ENCODE measurements at regions not wholly inside any gene's neighbourhood (a gene's known extent, or its start where the extent isn't known, plus 50 kb on each side); places are given as distances from the start of the nearest gene placed in this dataset.

GRCh38 chr11:112730591-112730990 lies 230.6 kb upstream of the NCAM1 start:
- Histone ChIP-seq H3K4me3 (no peak overlapping the region), H3K27ac (no peak overlapping the region), H3K36me3 (no peaks in the 10 kb centered on the region), H3K9me3 (no peaks in the 10 kb centered on the region), H3K27me3 (no peaks in the 10 kb centered on the region), H3K4me1 (no peaks in the 10 kb centered on the region)
- 48 to 80% methylated on average over 1 to 5 of the region's 5 CpGs for WGBS, 2 donors (ENCODE audit: low coverage in 1 of 2)
- no peak for DNase-seq
- intact Hi-C loops (cut with DNase I; ENCODE audit: low total_unique reads) (no loop called here), in situ Hi-C loops (cut with MboI; ENCODE audit: low pct_ligation_motif_present in 1 of 4, low pct_unique_long_range_greater_than_20kb in 1 of 4, low sequenced_read_pairs in 3 of 4) (no loop called here)
- no peak for TF ChIP-seq POLR2A (IDR thresholded peaks at IDR 0.05)
- TF ChIP-seq POLR2AphosphoS5 (IDR thresholded peaks at IDR 0.05) = no peak
- no peak for TF ChIP-seq CTCF (IDR thresholded peaks at IDR 0.05)
- TF ChIP-seq EP300 (IDR thresholded peaks at IDR 0.05; ENCODE audit: low read depth) = no peak

- WGBS, 2 donors (ENCODE audit: low coverage in 1 of 2) = 77 to 100% methylated on average over 2 of the region's 2 CpGs
- H3K36me3 ChIP-seq = no peaks in the 10 kb centered on the region
- in situ Hi-C loops (cut with MboI; ENCODE audit: low pct_ligation_motif_present in 1 of 4, low pct_unique_long_range_greater_than_20kb in 1 of 4, low sequenced_read_pairs in 3 of 4) = no loop called here
Observed at GRCh38 chr11:112731538-112731937, 229.7 kb upstream of the NCAM1 start.

GRCh38 chr11:112732031-112732430 lies 229.2 kb upstream of the NCAM1 start:
- intact Hi-C loops (cut with DNase I; ENCODE audit: low total_unique reads) = no loop called here

More at GRCh38 chr11:112731538-112731937, 229.7 kb upstream of the NCAM1 start:
- Histone ChIP-seq H3K4me3 (no peak overlapping the region), H3K27ac (no peak overlapping the region), H3K9me3 (no peaks in the 10 kb centered on the region), H3K27me3 (no peaks in the 10 kb centered on the region), H3K4me1 (no peaks in the 10 kb centered on the region)
- DNase-seq = no peak
- no peak for TF ChIP-seq CTCF (IDR thresholded peaks at IDR 0.05)
- TF ChIP-seq POLR2AphosphoS5 (IDR thresholded peaks at IDR 0.05) = no peak
- no peak for TF ChIP-seq EP300 (IDR thresholded peaks at IDR 0.05; ENCODE audit: low read depth)
- no peak for TF ChIP-seq POLR2A (IDR thresholded peaks at IDR 0.05)
- intact Hi-C loops (cut with DNase I; ENCODE audit: low total_unique reads) = no loop called here

GRCh38 chr11:112734207-112734606 lies 227.0 kb upstream of the NCAM1 start:
- 0 to 4% methylated on average over 1 to 3 of the region's 3 CpGs for WGBS, 2 donors (ENCODE audit: low coverage in 1 of 2)
- H3K36me3 ChIP-seq = no peaks in the 10 kb centered on the region
- H3K4me1 ChIP-seq = no peaks in the 10 kb centered on the region
- intact Hi-C loops (cut with DNase I; ENCODE audit: low total_unique reads) = no loop called here
- no peak overlapping the region for H3K27ac ChIP-seq
- in situ Hi-C loops (cut with MboI; ENCODE audit: low pct_ligation_motif_present in 1 of 4, low pct_unique_long_range_greater_than_20kb in 1 of 4, low sequenced_read_pairs in 3 of 4) = no loop called here
- H3K27me3 ChIP-seq = no peaks in the 10 kb centered on the region
- DNase-seq = no peak
- H3K9me3 ChIP-seq = no peaks in the 10 kb centered on the region
- no peak for TF ChIP-seq EP300 (IDR thresholded peaks at IDR 0.05; ENCODE audit: low read depth)
- no peak for TF ChIP-seq POLR2A (IDR thresholded peaks at IDR 0.05)
- no peak for TF ChIP-seq POLR2AphosphoS5 (IDR thresholded peaks at IDR 0.05)
- no peak for TF ChIP-seq CTCF (IDR thresholded peaks at IDR 0.05)
- no peak overlapping the region for H3K4me3 ChIP-seq

More at GRCh38 chr11:112732031-112732430, 229.2 kb upstream of the NCAM1 start:
- DNase-seq = no peak
- TF ChIP-seq EP300 (IDR thresholded peaks at IDR 0.05; ENCODE audit: low read depth) = no peak
- TF ChIP-seq POLR2A (IDR thresholded peaks at IDR 0.05) = no peak
- TF ChIP-seq CTCF (IDR thresholded peaks at IDR 0.05) = no peak
- TF ChIP-seq POLR2AphosphoS5 (IDR thresholded peaks at IDR 0.05) = no peak
- H3K4me1 ChIP-seq = no peaks in the 10 kb centered on the region
- H3K27ac ChIP-seq = no peak overlapping the region
- in situ Hi-C loops (cut with MboI; ENCODE audit: low pct_ligation_motif_present in 1 of 4, low pct_unique_long_range_greater_than_20kb in 1 of 4, low sequenced_read_pairs in 3 of 4) = no loop called here
- 60 to 76% methylated on average over 1 to 3 of the region's 4 CpGs for WGBS, 2 donors (ENCODE audit: low coverage in 1 of 2)
- no peak overlapping the region for H3K4me3 ChIP-seq
- H3K36me3 ChIP-seq = no peaks in the 10 kb centered on the region
- no peaks in the 10 kb centered on the region for H3K27me3 ChIP-seq
- no peaks in the 10 kb centered on the region for H3K9me3 ChIP-seq

Data from transverse colon (tissue), 4 donors.